Adrenal gland (tissue), 5 donors: ENCODE measurements at regions not wholly inside any gene's neighbourhood (a gene's known extent, or its start where the extent isn't known, plus 50 kb on each side); places are given as distances from the start of the nearest gene placed in this dataset.

Experiments used
- CTCF ChIP-seq, 6 experiments: fragments of 450-650 bp in 4 of 6; fragments of 200-600 bp in 2 of 6; sonication (generic) in 1 of 6; IDR thresholded peaks; 1 replicate in 5 of 6; 2 replicates in 1 of 6; pipeline versions ENCODE4 v1.5.1 to v1.8.0; 2016 to 2021; ENCODE audit warnings: antibody characterized with exemption in 6 of 6, mild to moderate bottlenecking in 2 of 6, moderate library complexity in 1 of 6
- POLR2A ChIP-seq, 2 donors: fragments of 450-650 bp; IDR thresholded peaks; one replicate each; pipeline ENCODE4 v1.6.1; 2017; ENCODE audit warnings: antibody characterized with exemption in 2 of 2, mild to moderate bottlenecking in 2 of 2, moderate library complexity in 1 of 2
- donor health status: DM: no; HTN: no; CAD: no.

GRCh38 chr6:15129887-15130286 is 116.0 kb upstream of the JARID2 start:
- TF ChIP-seq CTCF (IDR thresholded peaks at IDR 0.05) (no peak), POLR2A (IDR thresholded peaks at IDR 0.05) (no peak)
